ENCODE measurements at regions not wholly inside any gene's neighbourhood (a gene's known extent, or its start where the extent isn't known, plus 50 kb on each side); places are given as distances from the start of the nearest gene placed in this dataset.
A peak's percentile ranks its signal among the peaks of the same experiment; 100 is the strongest.
"Not testable (repeated sequence)": the region's sequence is repeated elsewhere in the genome, so short reads cannot be mapped to it uniquely, and the experiment has no call there.

DNA sequence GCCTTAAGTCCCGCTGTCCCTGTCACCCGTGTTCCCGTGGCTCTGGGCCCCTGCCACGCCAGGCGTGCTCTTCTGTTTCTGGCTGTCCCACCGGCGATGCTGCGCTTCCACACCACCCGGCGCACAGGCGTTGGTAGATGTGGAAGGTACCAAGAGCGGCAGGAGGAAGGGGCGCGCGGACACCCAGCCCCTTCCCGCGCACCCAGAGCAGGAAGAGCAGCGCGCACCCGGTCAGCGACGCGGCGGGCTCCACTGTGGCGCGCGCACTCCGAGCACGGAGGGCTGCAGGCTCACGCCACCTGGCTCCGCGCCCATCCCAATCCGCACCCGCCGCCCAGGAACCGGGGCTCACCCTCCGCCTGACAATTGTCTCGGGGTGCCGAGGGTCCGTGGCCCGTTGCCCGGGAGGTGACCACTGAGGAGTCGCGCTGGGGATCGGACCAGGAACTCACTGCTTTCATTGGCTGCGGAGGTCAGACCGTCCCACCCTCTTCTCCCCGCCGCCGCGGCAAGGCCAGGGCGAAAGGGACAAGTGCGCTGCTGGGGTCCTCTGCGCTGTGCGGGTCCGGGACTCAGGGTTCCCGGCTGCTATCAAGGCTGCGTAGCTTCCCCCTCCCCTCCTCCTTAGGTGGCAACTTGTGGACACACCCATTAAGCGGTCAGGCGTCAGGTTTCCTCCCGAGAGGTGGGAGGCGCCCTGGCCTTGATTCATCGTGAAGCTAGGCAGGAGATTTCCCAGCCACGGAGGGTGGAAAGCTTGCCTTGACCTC is 121.6 kb upstream of the ZNF92 start:
- DNase-seq (ENCODE audit: low spot score) = peak; percentile 87

DNA sequence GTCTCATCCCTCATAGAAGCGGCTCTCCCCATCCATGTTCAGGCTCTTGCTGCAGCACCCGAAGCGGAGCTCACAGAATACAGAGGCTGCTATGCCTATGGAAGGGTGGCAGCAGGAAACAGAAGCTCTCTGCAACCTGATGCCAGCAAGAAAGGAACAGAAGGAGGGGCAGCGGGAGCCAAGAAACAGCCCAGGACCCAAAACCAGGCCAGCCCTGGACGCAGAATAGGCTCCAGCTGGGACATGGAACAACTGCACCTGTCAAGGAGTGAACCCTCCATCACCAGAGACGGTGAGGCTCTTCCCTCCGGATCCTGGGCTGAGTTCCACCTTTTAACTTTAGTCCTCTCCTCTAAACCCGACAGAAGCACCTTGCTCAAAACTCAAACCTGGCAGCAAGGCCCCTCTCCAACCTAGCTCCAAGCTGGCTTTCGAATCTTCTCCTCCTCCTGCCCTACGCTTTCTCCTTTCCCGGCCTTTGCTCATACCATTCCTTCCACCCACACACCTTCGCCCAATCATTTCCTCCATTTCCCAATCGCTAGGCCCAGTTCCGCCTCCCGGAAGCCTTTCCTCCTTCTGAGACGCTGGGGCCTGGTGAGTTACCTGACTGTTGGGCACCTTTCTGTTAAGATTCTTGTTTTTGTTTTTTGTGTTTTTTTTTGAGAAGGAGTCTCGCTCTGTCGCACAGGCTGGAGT is 122.8 kb upstream of the ZNF92 start:
- no peak for DNase-seq (ENCODE audit: low spot score)

DNA sequence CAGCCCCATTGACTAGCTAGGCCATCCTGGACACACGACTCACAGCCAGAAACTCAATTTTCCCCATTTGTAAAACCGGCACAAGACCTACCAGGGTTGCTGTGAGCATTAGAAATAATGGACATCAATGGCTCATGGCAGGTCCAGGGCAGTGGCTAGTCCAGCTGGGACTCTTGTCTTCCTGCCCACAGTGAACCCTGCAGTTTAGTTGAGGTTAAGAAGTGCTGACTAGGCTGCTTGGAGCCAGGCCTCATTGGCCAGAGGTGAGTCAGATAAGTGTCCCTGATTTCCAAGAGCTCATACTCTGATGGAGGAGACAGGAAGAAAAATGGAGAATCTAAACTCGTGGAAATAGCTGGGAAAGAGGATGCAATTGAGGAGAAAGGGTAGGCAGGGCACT is 123.4 kb upstream of the ZNF92 start:
- DNase-seq (ENCODE audit: low spot score) = no peak

DNA sequence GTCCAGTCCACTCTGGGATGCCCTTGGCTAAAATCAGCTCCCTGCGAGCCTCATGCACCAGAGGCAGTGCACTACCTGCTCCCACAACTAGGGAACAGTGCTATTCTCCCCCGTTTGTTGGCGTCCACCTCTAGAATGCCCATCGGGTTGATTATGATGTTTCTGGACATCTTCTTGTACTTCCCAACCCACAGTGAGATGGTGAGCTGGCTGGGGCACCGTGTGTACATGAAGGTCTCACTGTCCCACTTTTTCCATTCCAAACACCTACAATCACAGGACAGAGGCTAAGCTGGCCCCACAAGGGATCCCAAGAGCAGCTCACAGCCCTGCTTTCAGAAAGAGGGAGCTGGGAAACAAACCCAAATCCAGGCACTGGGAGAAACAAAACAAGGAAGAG is 126.2 kb upstream of the ZNF92 start:
- DNase-seq (ENCODE audit: low spot score) = no peak

DNA sequence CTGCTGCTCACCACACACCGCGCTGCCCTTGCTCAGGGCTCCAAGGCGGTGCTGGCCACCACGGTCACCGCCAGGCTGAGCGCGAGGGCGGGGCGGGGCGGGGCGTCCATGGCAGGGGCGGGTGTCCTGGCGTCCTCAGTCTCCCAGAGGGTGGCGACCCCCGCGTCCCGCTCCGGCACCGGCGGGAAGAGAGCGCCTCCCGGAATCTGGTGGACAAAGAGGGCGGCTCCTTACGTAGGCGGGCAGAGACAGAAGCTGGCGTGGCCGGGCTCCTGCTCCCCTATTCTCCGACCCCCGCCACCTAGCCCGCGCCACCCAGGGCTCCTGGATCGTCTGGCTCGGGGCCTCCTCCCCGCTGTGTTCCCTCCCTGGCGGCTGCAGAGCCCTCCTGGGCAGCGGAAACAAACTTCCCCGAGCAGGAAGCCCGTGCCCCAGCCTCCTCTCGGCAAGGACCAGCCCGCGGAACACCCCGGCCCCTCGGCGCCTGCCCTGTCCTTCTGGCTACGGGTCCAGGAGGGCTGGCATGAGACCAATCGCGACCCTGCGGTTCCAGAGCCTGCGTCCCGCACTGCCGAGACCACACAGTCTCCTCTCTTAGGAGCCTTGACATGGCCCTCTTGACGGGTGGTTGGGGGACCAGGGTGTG is 133.8 kb upstream of the ZNF92 start:
- DNase-seq (ENCODE audit: low spot score) = peak; percentile 84

DNA sequence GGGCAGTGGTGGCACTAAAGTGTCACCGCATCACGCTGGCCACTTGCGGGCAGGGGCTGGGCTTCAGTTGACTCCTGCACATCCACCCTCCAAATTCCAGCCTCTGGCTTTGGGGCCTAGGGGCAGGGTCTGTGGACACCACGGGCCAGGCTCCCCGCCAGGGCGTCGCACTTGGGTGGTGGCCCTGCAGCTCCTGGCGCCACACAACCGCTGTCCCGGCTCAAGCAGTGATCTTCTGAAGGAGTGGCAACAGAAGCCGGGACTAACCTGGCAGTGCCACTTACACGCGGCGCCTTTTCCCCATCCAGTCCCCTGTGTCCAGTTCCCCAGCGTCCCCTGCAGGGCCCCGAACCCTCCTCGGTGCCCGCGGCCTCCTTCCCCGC is 134.3 kb upstream of the ZNF92 start:
- no peak for DNase-seq (ENCODE audit: low spot score)

DNA sequence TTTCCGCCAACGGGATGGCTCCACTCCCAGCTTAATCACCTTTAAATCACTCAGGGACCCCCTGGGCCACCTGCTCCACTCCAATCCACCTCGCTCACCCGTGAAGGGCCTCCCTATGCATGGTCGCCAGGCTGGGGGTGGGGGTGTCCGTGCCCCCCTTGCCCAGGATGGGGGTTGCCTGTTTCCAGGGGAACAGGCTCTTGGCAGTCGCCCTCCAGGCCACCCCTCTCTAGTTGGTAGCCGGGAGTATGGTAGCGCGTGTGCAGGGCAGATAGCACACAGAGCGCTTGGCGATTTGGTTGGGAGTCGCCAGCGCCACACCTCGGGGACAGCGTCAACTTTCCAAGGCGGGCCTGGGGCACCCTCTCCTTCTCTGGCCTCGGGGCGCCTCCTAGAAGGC is 134.9 kb upstream of the ZNF92 start:
- DNase-seq (ENCODE audit: low spot score) = peak; percentile 43

DNA sequence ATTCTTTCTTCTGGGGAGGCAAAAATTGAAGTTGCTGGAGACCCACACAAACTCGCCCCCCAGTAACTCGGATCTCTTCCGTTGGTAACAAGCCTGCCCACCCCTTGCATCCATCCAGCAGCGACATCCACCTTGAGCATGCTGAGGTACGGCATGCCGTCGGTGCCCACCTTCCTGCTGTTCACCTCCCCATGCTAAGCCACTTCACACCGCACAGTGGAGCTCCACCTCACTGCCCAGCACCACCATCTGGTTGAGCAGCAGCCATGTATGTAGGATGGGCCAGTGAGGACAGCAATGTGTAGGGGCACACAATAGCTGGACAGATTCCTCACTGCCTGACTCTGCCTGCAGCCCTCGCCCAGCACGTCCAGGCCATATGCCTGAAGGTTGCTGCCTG is 138.1 kb upstream of the ZNF92 start:
- peak; percentile 36 for DNase-seq (ENCODE audit: low spot score)

DNA sequence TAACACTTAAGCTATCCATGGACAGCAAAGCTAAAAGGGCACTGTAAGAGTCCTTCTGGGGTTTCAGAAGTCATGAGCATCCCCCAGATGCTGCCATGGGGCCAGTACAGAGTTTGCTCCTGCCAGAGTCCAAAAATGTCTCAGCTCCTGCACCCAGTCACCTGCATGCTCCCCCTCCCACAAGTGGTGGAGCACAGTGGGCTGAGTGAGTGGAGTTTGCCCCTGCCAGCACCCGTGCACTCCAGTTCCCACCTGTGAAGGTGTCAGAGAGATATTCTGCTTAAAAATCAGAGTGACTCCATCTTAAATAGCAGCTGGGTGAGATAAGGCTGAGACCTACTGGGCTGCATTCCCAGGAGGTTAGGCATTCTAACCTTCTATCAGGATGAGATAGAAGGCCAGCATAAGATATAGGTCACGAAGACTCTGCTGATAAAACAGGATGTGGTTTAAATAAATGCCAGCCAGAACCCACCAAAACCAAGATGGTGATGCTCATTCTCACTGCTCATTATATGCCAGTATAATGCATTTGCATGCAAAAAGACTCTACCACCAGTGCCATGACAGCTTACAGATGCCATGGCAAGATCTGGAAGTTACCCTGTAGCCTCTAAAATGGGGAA is 140.1 kb upstream of the ZNF92 start:
- DNase-seq (ENCODE audit: low spot score) = peak; percentile 32

DNA sequence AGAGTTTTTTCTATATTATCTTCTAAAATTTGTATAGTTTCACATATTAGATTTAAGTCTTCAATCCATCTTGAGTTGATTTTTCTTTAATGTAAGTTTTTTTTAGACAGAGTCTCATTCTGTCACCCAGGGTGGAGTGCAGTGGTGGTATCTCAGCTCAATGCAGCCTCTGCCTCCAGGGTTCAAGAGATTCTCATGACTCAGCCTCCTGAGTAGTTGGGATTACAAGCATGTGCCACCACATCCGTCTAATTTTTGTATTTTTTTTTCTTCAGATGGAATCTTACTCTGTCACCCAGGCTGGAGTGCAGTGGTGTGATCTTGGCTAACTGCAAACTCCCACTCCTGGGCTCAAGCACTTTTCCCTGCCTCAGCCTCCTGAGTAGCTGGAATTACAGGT is 143.4 kb upstream of the ZNF92 start:
- peak; percentile 1 for DNase-seq (ENCODE audit: low spot score)

DNA sequence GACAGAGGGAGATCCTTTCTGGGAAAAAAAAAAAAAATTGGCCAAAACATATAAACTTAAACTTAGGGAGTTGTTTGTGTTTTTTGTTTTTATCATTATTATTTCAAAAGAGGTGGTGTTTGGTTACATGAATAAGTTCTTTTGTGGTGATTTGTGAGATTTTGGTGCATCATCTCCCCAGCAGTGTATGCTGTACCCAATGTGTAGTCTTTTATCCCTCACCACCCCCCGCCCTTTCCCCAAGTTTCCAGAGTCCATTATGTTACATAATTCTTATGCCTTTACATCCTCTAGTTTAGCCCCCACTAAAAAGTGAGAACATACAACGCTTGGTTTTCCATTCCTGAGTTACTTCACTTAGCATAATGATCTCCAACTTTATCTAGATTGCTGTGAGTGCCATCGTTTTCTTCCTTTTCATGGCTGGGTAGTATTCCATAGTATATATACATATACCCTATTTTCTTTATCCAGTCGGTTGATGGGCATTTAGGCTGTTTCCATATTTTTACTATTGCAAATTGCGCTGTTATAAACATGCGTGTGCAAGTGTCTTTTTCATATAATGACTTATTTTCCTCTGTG is 148.1 kb upstream of the ZNF92 start:
- DNase-seq (ENCODE audit: low spot score) = peak; percentile 12

DNA sequence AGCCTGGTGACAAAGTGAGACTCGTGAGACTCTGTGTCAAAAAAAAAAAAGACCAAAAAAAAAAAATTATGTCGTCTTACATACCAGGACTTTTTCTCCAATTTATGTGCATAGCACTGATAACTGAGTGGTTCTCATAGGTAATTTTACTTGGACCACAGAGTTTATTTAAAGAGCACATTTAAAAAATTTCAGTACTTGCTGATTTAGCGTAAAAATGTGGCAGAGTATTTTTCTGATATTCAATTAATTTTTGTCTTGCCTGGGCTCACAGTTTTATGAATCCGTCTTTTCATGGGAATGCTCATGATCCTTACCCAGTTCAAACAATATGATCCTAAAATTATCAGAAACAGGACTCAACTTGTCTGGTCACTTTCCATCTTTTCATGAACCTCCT is 151.0 kb upstream of the ZNF92 start:
- no peak for DNase-seq (ENCODE audit: low spot score)

DNA sequence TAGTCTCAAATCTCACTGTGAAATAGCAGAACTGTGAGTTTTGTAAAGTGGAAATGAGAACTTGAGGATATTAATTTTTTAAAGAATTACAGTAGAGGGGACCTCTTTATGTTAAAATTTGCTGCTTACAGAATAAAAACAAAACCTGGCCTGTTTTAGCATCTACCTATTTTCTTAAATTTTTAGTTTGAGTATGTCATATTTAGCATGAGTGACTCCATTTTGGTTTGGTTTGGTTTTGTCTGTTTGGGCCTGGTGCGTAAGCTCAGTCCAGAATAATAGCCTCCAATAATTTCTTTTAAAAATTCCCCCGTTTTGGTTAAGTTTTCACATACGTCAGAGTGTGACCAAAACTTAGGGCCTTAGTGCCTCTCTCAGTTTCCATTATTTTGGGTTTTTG is 152.0 kb upstream of the ZNF92 start:
- no peak for DNase-seq (ENCODE audit: low spot score)

DNA sequence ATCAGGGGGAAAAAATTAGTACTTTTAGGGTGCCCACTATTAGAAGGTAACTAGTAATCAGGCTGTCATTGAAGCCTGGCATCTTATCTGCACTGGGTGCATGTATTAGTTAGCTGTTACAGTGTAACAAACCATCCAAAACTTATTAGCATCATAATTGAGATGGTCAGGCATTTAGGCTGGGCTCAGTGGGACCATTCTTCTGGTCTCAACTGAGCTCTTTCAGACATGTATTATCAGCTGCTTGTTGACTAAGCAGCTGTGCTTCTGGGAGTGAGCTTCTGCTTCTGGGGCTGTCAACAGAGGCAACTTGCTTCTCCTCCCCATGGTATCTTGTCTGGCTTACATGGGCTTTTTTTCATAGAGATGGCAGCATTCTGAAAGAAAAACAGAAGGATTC is 154.0 kb upstream of the ZNF92 start:
- peak; percentile 18 for DNase-seq (ENCODE audit: low spot score)

DNA sequence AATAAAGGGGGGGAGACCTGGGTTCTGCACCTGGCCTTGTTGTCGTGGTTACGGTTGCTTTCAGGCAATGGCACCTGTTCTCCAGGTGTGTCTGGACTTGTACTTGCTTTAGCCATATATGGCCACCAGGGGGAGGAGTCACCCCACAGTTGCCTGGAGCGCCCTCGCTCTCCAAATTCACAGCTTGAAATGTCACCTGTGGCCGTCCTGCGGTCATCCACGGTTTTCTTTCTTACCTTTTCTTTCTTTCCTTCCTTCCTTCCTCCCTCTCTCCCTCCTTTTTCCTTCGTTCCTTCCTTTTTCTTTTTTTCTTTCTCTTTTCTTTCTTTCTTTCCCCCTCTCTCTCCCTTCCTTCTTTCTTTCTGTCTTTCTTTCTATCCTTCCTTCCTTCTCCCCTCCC is 157.2 kb upstream of the ZNF92 start:
- peak; percentile 72 for DNase-seq (ENCODE audit: low spot score)

DNA sequence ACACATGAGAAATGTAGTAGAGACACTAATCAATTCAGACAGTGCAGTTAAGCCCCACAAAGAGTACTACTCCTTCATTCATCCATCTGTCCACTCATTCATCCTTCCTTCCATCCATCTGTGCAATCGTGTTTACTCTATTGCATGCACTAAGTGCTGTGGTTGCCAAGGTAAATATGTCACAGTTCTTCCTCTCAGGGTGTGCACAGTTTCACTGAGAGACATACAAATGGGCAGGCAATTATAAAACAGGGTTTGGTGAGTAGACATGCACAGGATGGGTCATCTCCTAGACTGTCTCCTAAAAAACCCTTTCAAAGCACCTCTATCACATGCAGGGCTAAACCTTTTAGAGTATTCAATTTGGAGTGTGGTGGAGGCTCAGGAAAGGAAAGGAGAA is 160.4 kb upstream of the ZNF92 start:
- not testable (repeated sequence) for DNase-seq (ENCODE audit: low spot score)

DNA sequence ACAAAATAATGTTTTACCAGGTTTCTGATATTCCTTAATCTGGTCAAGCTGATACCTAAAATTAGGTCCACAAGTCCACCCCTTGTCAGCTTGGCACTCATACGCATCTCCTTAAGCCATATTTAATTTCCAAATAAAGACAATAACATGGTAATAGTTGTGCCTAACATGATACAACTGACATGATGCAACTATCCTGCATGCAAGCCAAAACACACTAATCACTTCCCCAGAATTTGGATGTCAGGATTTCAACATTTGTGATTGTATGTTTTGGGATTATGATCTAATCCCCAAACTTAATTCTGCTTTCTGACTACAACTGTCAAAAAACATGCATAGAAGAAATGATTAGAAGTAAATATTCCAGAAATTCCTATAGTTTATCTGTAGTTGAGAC is 174.4 kb upstream of the ZNF92 start:
- not testable (repeated sequence) for DNase-seq (ENCODE audit: low spot score)

DNA sequence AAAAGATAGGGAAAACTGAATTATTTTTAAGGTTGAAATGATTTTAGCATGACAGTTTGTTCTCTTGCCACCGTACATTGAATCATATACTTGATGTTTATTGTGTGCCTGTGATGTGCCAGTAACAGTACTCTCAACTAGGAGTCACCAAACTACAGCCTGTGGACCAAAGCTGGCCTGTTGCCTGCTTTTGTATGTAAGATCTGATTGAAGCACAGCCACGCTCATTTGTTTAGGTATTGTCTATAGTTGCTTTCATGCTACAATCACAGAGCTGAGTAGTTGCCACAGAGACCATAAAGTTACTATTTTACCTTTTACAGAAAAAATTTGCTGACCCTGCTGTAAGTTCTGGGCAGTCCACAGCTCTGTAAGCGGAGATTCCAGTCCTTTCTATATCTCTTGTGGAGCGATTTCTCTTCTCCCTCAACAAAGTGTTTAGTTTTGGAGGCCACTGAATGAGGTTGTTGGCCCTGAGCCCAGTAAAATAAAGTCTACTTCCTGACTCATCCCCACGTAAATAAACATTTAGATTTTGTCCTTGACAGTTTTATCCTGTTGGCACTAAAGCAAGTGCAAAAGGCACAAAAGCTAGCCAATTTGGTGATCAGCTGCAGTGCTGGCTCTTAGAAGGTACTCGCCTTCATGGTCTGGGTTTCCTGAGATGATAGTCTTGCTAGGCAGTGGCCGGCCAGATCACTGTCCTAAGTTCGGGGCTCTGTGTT is 180.2 kb upstream of the ZNF92 start:
- not testable (repeated sequence) for DNase-seq (ENCODE audit: low spot score)

DNA sequence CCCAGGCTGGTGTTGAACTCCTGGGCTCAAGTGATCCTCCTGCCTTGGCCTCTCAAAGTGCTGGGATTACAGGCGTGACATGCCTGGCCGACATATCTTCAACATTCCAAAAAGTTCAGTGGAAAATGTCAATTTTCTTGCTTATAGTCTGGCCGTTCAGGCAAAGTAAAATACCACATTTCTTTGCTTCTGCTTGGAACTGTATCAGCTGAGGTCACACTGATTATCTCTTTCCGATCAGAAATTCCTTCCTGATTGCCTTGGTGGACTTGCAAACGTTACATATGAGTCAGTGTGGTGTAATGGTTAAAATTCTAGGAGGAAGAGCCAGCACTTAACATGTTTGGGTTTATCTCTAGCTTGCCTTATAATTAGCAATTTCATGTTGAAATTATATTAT is 170.6 kb upstream of the ERV3-1 start:
- DNase-seq (ENCODE audit: low spot score) = not testable (repeated sequence)

DNA sequence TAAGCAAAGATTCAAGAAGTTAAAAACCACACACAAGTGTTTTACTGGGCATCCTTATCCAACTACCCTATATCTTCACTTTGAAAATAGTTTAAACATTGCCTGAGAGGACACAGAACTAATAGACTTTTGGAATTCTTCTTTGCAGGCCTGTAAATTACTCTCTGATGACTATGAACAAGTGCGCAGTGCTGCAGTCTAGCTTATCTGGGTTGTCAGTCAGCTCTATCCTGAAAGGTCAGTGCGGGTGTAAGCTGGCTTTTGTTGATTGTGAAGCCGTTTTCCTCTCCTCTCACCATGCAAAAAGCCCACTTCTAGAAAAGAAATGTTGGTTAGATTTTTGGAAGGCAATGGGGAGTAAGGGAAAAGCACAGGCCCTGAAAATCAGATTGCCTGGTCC is 143.6 kb upstream of the ERV3-1 start:
- not testable (repeated sequence) for DNase-seq (ENCODE audit: low spot score)

DNA sequence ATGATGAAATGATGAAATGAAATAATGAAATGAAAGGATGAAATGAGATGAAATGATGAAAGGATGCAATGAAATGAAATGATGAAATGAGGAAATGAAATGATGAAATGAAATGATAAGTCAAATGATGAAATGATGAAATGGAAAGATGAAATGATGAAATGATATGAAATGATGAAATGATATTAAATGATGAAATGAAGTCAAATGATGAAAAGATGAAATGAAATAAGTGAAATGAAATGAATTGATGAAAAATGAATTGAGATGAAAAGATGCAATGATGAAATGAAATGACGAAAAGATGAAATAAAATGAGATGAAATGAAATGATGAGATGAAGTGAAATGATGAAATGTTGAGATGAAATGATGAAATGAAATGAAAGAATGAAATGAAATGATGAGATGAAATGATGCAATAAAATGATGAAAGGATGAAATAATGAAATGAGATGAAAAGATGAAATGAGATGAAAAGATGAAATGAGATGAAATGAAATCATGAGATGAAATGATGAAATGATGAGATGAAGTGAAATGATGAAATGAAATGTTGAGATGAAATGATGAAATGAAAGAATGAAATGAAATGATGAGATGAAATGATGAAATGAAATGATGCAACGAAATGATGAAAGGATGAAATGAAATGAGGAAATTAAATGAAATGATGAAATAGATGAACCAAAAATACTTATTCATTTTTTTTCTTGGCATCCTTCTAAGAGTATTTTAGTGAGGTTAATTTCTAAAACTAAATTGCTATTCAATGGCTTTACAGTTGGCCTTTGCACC is 139.8 kb upstream of the ERV3-1 start:
- not testable (repeated sequence) for DNase-seq (ENCODE audit: low spot score)

Measured in ecto neural progenitor cell (in vitro differentiated cells).